ENCODE measurements at regions not wholly inside any gene's neighbourhood (a gene's known extent, or its start where the extent isn't known, plus 50 kb on each side); places are given as distances from the start of the nearest gene placed in this dataset.

DNA sequence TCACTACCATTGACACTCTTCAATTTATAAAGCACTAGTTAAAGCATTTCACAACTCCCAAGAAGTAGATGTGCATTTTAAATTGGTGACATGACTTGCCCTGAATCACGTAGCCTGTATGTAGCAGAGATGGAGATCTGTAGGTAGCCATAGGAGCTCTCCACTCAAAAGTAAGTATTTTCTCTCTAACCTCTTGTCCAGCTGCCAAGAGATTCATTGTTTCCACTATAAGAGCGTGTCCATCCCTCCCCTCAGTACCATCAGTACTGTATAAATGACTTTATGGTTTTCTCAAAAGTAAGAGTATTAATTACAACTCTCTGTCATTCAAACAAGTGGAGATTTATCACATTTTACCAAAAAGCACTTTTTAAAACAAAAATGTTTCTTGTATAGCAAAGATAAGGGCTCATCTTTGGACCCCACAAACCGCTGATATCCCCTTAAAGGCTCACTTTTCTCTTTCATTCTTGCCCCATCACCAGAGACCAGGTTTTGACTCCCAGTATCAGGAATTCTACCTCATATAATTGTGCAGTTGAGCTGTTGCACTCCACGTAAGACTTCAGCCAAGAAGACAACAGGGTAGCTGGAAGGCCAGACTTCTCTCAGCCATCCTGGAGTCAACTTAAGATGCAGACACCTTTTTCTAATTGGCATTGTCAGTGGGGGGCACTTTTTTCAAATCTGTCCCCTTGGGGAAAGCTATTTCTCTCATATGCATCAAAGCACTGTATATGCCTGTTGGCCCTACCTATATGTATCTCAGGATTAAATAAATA is 78.0 kb upstream of the GALNT5 start:
- no peak for TF ChIP-seq POLR2A (IDR thresholded peaks at IDR 0.05)
- TF ChIP-seq, protein P1, sequence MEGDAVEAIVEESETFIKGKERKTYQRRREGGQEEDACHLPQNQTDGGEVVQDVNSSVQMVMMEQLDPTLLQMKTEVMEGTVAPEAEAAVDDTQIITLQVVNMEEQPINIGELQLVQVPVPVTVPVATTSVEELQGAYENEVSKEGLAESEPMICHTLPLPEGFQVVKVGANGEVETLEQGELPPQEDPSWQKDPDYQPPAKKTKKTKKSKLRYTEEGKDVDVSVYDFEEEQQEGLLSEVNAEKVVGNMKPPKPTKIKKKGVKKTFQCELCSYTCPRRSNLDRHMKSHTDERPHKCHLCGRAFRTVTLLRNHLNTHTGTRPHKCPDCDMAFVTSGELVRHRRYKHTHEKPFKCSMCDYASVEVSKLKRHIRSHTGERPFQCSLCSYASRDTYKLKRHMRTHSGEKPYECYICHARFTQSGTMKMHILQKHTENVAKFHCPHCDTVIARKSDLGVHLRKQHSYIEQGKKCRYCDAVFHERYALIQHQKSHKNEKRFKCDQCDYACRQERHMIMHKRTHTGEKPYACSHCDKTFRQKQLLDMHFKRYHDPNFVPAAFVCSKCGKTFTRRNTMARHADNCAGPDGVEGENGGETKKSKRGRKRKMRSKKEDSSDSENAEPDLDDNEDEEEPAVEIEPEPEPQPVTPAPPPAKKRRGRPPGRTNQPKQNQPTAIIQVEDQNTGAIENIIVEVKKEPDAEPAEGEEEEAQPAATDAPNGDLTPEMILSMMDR (IDR thresholded peaks at IDR 0.05) = no peak

Measured in testis (tissue), 2 donors.